ENCODE measurements at regions not wholly inside any gene's neighbourhood (a gene's known extent, or its start where the extent isn't known, plus 50 kb on each side); places are given as distances from the start of the nearest gene placed in this dataset.

GRCh38 chr1:29388884-29389283, 152.6 kb downstream of the PTPRU start:
- TF ChIP-seq EZH2phosphoT487 (IDR thresholded peaks at IDR 0.05; ENCODE audit: borderline replicate concordance) (no peak), CTCF (conservative IDR thresholded peaks at IDR 0.05; ENCODE audit: low read length) (no peak)
